T-helper 2 cell treated with Interferon-gamma antibody and Interleukin-4, amounts not matched to agents 5 μg/mL and 100 μg/mL, for 36 hours (primary cell): ENCODE measurements at regions not wholly inside any gene's neighbourhood (a gene's known extent, or its start where the extent isn't known, plus 50 kb on each side); places are given as distances from the start of the nearest gene placed in this dataset.

Source experiments
- DNase-seq: peaks from one replicate; pipeline ENCODE4 v3.0.0; 2021; ENCODE audit warnings: low spot score
- H3K27ac Mint-ChIP-seq: one replicate; pipeline ENCODE4 v1.8.0; 2021; ENCODE audit warnings: mild to moderate bottlenecking, mixed read lengths
- H3K27me3 Mint-ChIP-seq: one replicate; pipeline ENCODE4 v1.8.0; 2021; ENCODE audit warnings: low read depth, mixed read lengths
- H3K36me3 Mint-ChIP-seq: one replicate; pipeline ENCODE4 v1.8.0; 2021; ENCODE audit warnings: low read depth, mixed read lengths
- H3K4me1 Mint-ChIP-seq: one replicate; pipeline ENCODE4 v1.8.0; 2021; ENCODE audit warnings: low read depth, mixed read lengths
- H3K4me3 Mint-ChIP-seq: one replicate; pipeline ENCODE4 v1.8.0; 2022; ENCODE audit warnings: mild to moderate bottlenecking, moderate library complexity, mixed read lengths
- H3K9me3 Mint-ChIP-seq: one replicate; pipeline ENCODE4 v1.8.0; 2021; ENCODE audit warnings: mixed read lengths

DNA sequence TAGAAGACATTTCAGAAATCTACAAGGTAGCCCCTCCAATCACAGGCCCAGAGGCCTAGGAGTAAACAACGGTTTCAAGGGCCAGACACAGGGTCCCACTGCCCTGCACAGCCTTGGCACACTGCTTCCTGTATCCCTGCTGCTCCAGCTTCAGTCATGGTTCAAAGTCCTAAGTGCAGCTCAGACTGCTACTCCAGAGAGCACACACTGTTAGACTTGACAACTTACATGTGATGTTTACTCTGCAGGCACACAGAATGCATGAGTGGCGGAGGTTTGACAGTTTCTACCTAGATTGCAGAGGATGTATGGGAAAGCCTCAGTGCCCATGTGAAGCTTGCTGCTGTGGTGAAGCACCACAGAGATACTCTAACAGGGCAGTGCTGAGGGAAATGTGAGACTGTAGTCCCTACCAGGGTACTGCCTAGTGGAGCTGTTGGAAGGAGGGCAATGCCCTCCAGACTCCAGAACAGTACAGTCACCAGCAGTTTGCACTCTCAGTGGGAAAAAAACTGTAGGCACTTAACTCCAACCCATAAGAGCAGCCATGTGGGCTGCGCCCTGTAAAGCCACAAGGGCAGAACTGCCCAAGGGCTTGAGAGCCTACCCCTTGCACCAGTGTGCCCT is 270.0 kb downstream of the ZWINT start:
- H3K27ac Mint-ChIP-seq, result no peak overlapping the region
- H3K27me3 Mint-ChIP-seq, result no peaks in the 10 kb centered on the region
- peaks cover 47% of the 10 kb centered on the region for H3K9me3 Mint-ChIP-seq
- no peak overlapping the region for H3K4me3 Mint-ChIP-seq
- H3K36me3 Mint-ChIP-seq, result no peaks in the 10 kb centered on the region
- H3K4me1 Mint-ChIP-seq, result no peaks in the 10 kb centered on the region
- no peak for DNase-seq

DNA sequence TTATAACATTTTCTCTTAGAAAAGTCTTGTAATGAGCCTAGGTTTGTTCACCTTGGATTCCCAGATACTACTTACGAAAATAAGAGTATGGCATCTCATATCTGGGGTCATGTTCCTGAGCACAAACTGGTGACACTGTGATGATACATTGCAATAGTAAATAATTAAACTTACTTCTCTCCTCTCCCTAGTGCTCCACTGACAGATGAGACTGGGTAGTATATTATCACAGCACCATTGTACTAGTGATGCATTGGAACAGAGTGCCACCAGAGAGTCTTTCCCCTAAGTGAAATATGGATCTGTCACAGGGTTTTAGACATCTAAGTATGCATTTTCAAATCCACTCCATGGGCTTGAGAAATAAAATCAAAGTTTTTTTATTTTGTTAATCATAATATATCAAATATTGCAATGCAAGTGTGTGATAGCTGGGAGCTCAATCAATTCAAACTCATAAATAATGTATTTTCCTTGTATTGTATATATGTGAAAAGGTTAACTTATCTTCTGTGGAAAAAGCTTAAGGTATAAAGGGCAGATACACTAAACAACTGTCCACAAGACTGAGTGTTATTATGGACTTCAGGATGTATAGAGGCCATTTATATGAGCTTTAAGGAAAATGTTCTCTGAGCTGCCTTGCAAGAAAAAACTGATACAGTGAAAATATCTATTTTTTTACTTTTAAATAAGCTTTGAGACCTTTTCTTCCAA is 275.5 kb downstream of the ZWINT start:
- H3K27me3 Mint-ChIP-seq, result no peaks in the 10 kb centered on the region
- H3K9me3 Mint-ChIP-seq, result peaks cover 45% of the 10 kb centered on the region
- DNase-seq, result no peak
- no peak overlapping the region for H3K4me3 Mint-ChIP-seq
- no peaks in the 10 kb centered on the region for H3K4me1 Mint-ChIP-seq
- H3K27ac Mint-ChIP-seq, result no peak overlapping the region
- H3K36me3 Mint-ChIP-seq, result no peaks in the 10 kb centered on the region

DNA sequence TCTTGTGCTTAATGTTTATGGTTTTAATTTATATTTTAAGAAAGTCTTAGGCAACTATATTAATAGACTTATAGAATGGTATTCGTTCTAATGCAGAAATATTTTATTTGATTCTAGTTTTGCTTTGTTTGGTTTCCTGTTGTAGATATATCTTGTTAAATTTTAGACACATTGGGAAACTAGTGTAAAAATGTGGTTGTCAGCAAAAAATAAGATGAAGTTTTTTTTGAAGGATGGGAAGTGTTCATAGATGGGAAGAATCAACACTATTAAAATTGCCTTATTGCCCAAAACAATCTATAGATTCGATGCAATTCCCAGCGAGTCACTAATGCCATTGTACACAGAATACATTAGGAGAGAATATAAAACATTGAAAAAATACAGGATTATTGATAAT is 278.9 kb downstream of the ZWINT start:
- no peak overlapping the region for H3K4me3 Mint-ChIP-seq
- no peak for DNase-seq
- no peaks in the 10 kb centered on the region for H3K36me3 Mint-ChIP-seq
- H3K4me1 Mint-ChIP-seq, result no peaks in the 10 kb centered on the region
- H3K27me3 Mint-ChIP-seq, result no peaks in the 10 kb centered on the region
- no peak overlapping the region for H3K27ac Mint-ChIP-seq
- peaks cover 38% of the 10 kb centered on the region for H3K9me3 Mint-ChIP-seq

DNA sequence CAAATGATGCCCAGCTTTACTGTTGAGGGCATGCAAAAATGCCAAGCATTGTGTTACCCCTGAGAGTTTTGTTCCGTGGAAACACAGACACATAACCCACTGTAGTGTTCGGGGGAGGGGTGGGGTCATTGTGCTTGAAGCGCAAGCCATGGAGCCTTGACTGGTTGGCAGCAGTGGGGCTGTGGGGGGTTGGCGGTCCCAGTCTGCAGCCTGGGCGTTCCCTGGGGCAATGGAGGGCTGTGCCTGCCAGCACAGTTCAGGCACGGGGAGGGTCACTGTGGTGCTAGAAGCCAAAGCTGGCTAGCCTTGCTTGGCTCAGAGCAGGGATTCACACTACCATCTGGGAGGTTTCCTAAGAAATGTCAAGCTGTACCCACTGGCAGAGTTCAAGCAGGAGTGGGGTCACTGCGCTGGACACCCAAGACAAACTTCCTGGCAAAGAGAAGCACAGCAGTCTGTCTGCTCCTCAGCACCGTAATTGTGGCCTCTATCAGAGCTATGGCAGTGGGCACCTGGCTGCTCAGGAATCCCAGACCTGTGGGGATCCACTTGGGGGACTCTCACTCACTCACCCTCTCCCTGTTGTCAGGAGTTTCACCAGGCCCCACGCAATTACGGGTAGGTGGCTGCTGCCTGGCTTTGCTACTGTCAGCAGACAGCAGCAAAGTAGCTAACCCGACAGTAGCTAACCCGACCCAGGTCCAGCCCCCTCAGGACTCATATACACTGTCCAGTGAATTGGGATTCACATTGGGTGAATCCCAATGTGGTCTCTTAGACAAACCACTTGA is 292.4 kb downstream of the ZWINT start:
- DNase-seq, result no peak
- Mint-ChIP-seq H3K36me3 (no peaks in the 10 kb centered on the region), H3K9me3 (peaks cover 38% of the 10 kb centered on the region), H3K4me3 (no peak overlapping the region), H3K27ac (no peak overlapping the region), H3K4me1 (no peaks in the 10 kb centered on the region), H3K27me3 (no peaks in the 10 kb centered on the region)

DNA sequence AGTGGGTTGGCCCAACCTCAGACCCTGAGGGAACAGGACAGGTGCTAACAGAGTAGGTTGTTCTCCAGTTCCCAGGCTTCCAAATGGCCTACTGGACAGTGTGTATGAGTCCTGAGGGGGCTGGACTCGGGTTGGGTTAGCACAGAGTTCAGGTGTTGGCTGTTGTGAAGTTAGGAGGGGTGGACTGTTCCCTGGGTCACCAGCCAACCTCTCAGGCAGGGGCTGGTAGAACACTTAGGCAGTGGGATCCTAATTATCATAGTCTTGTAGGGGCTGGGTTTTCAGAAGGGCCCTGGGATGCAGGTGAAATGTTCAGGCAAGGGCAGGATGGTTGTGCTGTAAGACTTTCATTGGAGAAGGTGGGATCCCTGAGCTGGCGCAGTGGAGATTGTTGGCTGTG is 293.0 kb downstream of the ZWINT start:
- Mint-ChIP-seq H3K27ac (no peak overlapping the region), H3K36me3 (no peaks in the 10 kb centered on the region), H3K27me3 (no peaks in the 10 kb centered on the region), H3K4me3 (no peak overlapping the region), H3K4me1 (no peaks in the 10 kb centered on the region), H3K9me3 (peaks cover 38% of the 10 kb centered on the region)
- DNase-seq, result no peak

DNA sequence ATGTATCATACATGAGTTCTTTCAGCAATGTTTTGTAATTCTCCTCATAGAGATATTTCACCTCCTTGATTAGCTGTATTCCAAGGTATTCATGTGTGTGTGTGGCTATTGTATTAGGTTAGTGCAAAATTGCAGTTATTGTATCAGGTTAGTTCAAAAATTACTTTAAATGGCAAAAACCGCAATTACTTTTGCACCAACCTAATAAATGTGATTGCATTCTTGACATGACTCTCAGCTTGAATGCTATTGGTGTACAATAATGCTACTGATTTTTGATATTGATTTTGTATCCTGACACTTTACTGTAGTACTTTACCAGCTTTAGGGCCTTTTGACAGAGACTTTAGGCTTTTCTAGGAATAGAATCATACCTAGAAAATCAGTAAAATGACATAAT is 297.4 kb downstream of the ZWINT start:
- no peaks in the 10 kb centered on the region for H3K4me1 Mint-ChIP-seq
- no peak overlapping the region for H3K4me3 Mint-ChIP-seq
- peaks cover 34% of the 10 kb centered on the region for H3K9me3 Mint-ChIP-seq
- H3K27ac Mint-ChIP-seq, result no peak overlapping the region
- DNase-seq, result no peak
- H3K36me3 Mint-ChIP-seq, result no peaks in the 10 kb centered on the region
- no peaks in the 10 kb centered on the region for H3K27me3 Mint-ChIP-seq

DNA sequence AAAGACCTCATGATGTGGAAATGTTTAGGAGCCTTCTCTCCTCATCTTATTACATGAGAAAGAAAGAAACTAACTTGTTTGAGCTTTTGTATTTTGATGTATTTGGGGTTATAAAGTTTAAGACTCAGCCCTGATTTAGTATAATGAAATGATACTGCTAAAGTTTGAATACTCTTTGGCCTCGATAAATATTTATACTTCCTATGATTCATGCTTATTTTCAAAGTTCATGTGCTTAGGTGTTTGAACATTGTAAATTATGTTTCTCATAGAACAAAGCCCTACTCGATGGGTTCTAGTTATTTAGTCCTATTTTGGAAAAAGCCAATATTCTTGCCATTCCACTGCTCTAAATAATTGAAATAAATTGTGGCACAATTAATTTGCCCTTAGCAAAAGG is 303.2 kb downstream of the ZWINT start:
- Mint-ChIP-seq H3K27me3 (no peaks in the 10 kb centered on the region), H3K4me3 (no peak overlapping the region), H3K4me1 (no peaks in the 10 kb centered on the region), H3K27ac (no peak overlapping the region), H3K9me3 (peaks cover 31% of the 10 kb centered on the region), H3K36me3 (no peaks in the 10 kb centered on the region)
- no peak for DNase-seq

DNA sequence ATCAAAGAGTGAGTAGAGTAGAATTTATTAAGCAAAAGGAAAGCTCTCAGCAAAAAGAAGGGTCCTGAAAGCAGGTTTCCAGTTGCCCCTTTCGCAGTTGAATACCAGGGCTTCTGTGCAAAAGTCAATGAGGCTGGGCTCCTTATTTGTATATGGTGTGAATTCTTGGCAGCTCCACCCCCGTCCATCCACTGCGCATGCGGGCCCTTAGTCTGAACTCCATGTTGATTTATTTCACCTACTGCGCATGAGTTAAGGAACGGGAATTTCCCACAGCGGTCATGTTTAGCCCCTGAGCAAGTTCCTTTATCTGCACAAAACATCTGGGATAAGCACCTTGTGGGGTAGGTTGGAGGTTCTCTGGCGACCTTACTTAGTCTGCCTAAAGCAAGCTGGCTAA is 325.6 kb downstream of the ZWINT start:
- H3K27ac Mint-ChIP-seq, result no peak overlapping the region
- DNase-seq, result no peak
- no peaks in the 10 kb centered on the region for H3K27me3 Mint-ChIP-seq
- H3K4me1 Mint-ChIP-seq, result no peaks in the 10 kb centered on the region
- no peak overlapping the region for H3K4me3 Mint-ChIP-seq
- no peaks in the 10 kb centered on the region for H3K36me3 Mint-ChIP-seq
- H3K9me3 Mint-ChIP-seq, result peaks cover 16% of the 10 kb centered on the region

DNA sequence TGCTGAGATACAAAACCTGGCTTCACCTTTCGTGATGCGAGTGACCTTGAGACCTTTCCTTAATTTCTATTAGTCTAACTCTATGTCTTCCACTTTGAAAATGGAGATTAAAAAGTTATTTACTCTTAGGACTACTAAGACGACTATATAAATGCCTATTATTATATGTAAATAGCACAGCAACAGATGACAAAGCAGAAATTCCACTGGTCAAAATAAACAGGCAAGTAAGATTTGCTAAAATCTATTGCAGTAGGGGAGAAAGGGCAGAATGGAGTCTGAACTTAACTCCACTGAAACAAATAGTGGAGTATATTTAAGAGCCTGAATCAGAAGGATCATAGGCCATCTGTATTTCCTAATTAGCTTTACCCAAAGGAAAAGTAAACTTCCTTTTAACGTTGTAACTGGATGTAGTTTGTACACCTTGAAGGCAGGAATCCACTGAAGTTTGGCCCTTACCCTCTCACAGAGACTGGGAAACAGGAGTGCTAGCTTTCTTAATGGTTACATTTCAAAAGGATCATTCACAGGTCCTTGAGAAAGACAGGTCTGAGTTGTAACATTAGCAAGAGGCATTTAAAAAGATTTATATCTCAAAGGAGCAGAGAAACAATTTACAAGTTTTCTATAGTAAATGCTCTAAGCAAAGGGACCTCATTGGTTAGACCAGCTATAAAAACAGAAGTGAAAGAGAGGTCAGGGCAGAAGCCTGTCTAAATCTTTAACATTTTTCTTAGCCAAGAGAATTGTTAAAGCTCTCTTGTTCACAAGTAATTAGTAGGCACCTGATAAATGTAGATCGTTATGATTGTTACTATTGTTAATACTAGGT is 332.5 kb downstream of the ZWINT start:
- no peak for DNase-seq
- no peaks in the 10 kb centered on the region for H3K27me3 Mint-ChIP-seq
- H3K9me3 Mint-ChIP-seq, result peaks cover 9% of the 10 kb centered on the region
- H3K4me3 Mint-ChIP-seq, result no peak overlapping the region
- no peak overlapping the region for H3K27ac Mint-ChIP-seq
- H3K4me1 Mint-ChIP-seq, result no peaks in the 10 kb centered on the region
- H3K36me3 Mint-ChIP-seq, result no peaks in the 10 kb centered on the region

DNA sequence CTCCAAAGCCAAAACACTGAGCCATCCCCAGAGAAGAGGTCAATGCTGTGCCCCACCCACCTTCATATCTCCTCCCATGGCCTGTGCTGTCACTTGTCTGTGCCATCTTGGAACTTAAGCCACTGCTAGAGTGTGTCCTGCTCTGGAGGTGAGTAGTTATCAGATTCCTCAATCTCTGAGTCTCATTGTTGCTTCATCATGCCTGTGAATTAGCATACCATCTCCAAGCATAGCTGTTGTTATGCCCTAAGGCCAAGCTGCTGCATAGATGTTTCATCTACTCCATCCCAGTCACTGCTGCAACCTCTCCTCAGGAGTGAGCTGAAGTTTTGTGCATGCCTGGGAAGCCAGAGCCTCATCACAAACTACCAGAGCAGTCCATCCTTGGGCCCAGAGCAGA is 349.0 kb downstream of the ZWINT start:
- no peak for DNase-seq
- H3K36me3 Mint-ChIP-seq, result no peaks in the 10 kb centered on the region
- H3K9me3 Mint-ChIP-seq, result peaks cover 22% of the 10 kb centered on the region
- no peak overlapping the region for H3K27ac Mint-ChIP-seq
- H3K4me3 Mint-ChIP-seq, result no peak overlapping the region
- H3K4me1 Mint-ChIP-seq, result no peaks in the 10 kb centered on the region
- H3K27me3 Mint-ChIP-seq, result no peaks in the 10 kb centered on the region

DNA sequence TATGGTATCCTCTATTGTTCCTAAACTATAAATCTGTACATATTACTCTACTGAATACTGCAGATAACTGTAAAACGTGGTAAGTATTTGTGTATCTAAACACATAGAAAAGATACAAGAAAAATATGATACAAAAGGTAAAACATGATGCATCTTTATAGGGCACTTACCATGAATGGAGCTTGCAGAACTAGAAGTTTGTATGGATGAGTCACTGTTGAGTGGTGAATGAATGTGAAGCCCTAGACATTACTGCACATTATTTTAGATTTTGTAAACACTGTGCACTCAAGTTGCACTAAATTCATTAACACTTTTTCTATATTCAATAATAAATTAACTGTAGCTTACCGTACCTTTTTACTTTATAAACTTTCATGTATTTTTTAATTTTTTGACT is 357.5 kb downstream of the ZWINT start:
- no peaks in the 10 kb centered on the region for H3K4me1 Mint-ChIP-seq
- no peak overlapping the region for H3K27ac Mint-ChIP-seq
- DNase-seq, result no peak
- H3K27me3 Mint-ChIP-seq, result no peaks in the 10 kb centered on the region
- H3K36me3 Mint-ChIP-seq, result no peaks in the 10 kb centered on the region
- H3K4me3 Mint-ChIP-seq, result no peak overlapping the region
- H3K9me3 Mint-ChIP-seq, result peaks cover 6% of the 10 kb centered on the region

DNA sequence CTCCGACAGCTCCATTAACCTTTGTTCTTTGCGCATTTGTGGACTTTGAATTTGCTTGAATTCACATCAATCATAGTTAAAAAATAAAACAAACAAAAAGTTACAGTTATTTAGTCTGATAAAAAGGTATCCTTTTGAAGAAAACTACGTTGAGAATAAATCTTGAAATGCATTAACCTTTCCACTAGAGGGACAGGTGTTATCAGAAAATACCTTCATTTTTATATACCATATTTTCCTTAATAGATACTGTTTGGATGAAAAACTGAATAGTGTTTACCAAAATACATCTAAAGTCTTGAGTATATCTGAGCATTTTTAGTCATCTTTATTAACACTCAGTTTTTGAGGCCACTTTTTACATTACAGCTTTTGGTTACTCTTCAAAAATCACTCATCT is 371.9 kb downstream of the ZWINT start:
- no peak overlapping the region for H3K27ac Mint-ChIP-seq
- H3K4me1 Mint-ChIP-seq, result no peaks in the 10 kb centered on the region
- H3K4me3 Mint-ChIP-seq, result no peak overlapping the region
- no peaks in the 10 kb centered on the region for H3K36me3 Mint-ChIP-seq
- DNase-seq, result no peak
- H3K27me3 Mint-ChIP-seq, result no peaks in the 10 kb centered on the region
- H3K9me3 Mint-ChIP-seq, result peaks cover 22% of the 10 kb centered on the region

DNA sequence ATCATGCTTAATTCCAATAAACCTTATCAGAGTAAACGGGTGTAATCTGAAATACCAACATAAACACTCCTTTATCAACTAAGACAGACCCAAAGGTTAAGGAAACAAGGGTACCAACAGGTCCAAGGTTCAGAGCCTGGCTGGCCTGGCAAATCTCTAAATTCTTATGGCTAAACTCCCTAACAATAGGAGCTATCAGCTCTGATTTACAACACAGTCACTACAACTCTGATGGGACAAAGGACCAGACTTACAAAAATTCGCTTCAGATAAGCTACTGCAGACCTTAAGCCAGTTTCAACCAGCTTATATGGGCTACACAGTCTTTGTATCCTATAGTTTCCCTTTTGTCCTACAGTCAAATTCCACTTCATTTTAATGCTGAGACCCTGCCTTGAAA is 381.9 kb downstream of the ZWINT start:
- Mint-ChIP-seq H3K27me3 (no peaks in the 10 kb centered on the region), H3K9me3 (peaks cover 7% of the 10 kb centered on the region), H3K36me3 (no peaks in the 10 kb centered on the region), H3K4me3 (no peak overlapping the region), H3K4me1 (no peaks in the 10 kb centered on the region), H3K27ac (no peak overlapping the region)
- DNase-seq, result no peak

DNA sequence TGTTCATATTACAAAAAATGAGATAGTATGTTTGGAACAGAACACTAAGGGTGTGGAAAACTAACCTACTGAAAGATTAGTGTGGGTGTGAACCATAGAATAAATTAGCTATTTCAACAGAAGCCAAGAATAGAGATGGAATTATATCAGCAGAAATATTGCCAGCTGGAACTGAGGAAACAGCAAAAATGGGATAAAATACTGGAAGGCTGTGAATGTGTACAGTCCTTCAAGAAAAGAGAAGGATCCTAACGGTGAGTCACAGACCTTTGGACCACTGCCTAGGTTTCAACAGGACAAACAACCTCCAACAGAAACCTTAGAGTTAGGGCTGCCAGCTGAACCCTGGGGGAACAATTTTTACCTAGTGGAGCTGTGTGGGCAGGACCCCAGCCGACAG is 395.0 kb downstream of the ZWINT start:
- peaks cover 23% of the 10 kb centered on the region for H3K9me3 Mint-ChIP-seq
- no peak overlapping the region for H3K27ac Mint-ChIP-seq
- no peaks in the 10 kb centered on the region for H3K27me3 Mint-ChIP-seq
- no peak overlapping the region for H3K4me3 Mint-ChIP-seq
- H3K4me1 Mint-ChIP-seq, result no peaks in the 10 kb centered on the region
- H3K36me3 Mint-ChIP-seq, result no peaks in the 10 kb centered on the region
- DNase-seq, result no peak
